Peyer's patch (tissue), 4 donors: ENCODE measurements at regions not wholly inside any gene's neighbourhood (a gene's known extent, or its start where the extent isn't known, plus 50 kb on each side); places are given as distances from the start of the nearest gene placed in this dataset.

Experiments used
- CTCF ChIP-seq, 6 experiments: fragments of 450-650 bp in 4 of 6; fragments of 200-600 bp in 2 of 6; sonication (generic) in 1 of 6; IDR thresholded peaks; one replicate each; pipeline ENCODE4 v1.5.1; 2017 to 2019; ENCODE audit warnings: antibody characterized with exemption in 6 of 6, mild to moderate bottlenecking in 3 of 6, moderate library complexity in 1 of 6
- POLR2A ChIP-seq, 2 donors: fragments of 450-650 bp; IDR thresholded peaks; one replicate each; pipeline ENCODE4 v1.5.1; 2017; ENCODE audit warnings: antibody characterized with exemption in 2 of 2, mild to moderate bottlenecking in 2 of 2, moderate library complexity in 2 of 2

- TF ChIP-seq CTCF (IDR thresholded peaks at IDR 0.05): no peak
- no peak for TF ChIP-seq POLR2A (IDR thresholded peaks at IDR 0.05)
Measured at GRCh38 chr10:128689667-128690066, 563.4 kb upstream of the MKI67 start.
